ENCODE measurements at regions not wholly inside any gene's neighbourhood (a gene's known extent, or its start where the extent isn't known, plus 50 kb on each side); places are given as distances from the start of the nearest gene placed in this dataset.

- no peak for DNase-seq
Observed at GRCh38 chr6:163816441-163816840, 401.9 kb downstream of the QKI start.

- DNase-seq: no peak
Observed at GRCh38 chr6:163815796-163816195, 401.3 kb downstream of the QKI start.

- DNase-seq: no peak
Observed at GRCh38 chr6:163814494-163815364, 400.2 kb downstream of the QKI start.

- DNase-seq: no peak
Observed at GRCh38 chr6:163813979-163814493, 399.5 kb downstream of the QKI start.

GRCh38 chr6:163811317-163811716 lies 396.8 kb downstream of the QKI start:
- DNase-seq: no peak

GRCh38 chr6:163809364-163809763 lies 394.8 kb downstream of the QKI start:
- DNase-seq: no peak

GRCh38 chr6:163808871-163809270 lies 394.4 kb downstream of the QKI start:
- no peak for DNase-seq

GRCh38 chr6:163808231-163808630 lies 393.7 kb downstream of the QKI start:
- DNase-seq: no peak

GRCh38 chr6:163806755-163807499 lies 392.4 kb downstream of the QKI start:
- DNase-seq: no peak

- no peak for DNase-seq
Observed at GRCh38 chr6:163804991-163805390, 390.5 kb downstream of the QKI start.

- DNase-seq: no peak
Observed at GRCh38 chr6:163802267-163802666, 387.7 kb downstream of the QKI start.

GRCh38 chr6:163797296-163797845 lies 382.9 kb downstream of the QKI start:
- no peak for DNase-seq

- no peak for DNase-seq
Observed at GRCh38 chr6:163793011-163793983, 378.8 kb downstream of the QKI start.

- no peak for DNase-seq
Observed at GRCh38 chr6:163790266-163790840, 375.8 kb downstream of the QKI start.

- no peak for DNase-seq
Observed at GRCh38 chr6:163789199-163789810, 374.8 kb downstream of the QKI start.

GRCh38 chr6:163786995-163787671 lies 372.6 kb downstream of the QKI start:
- DNase-seq: no peak

GRCh38 chr6:163782436-163783003 lies 368.0 kb downstream of the QKI start:
- peak; percentile 23 for DNase-seq

- no peak for DNase-seq
Observed at GRCh38 chr6:163780994-163781393, 366.5 kb downstream of the QKI start.

GRCh38 chr6:163779727-163780284 lies 365.3 kb downstream of the QKI start:
- DNase-seq: no peak

- peak; percentile 58 for DNase-seq
Observed at GRCh38 chr6:163777716-163778115, 363.2 kb downstream of the QKI start.

Data from hematopoietic multipotent progenitor cell treated with erythropoietin and hydrocortisone succinate and interleukin-3 and kit ligand, for 6 days (in vitro differentiated cells).